Sigmoid colon (tissue), 6 donors: ENCODE measurements at regions not wholly inside any gene's neighbourhood (a gene's known extent, or its start where the extent isn't known, plus 50 kb on each side); places are given as distances from the start of the nearest gene placed in this dataset.

Experiments used
- DNase-seq: peaks from one replicate; pipeline ENCODE4 v3.0.0-alpha.2; 2019
- H3K27ac ChIP-seq, 4 donors: fragments of 200-600 bp; sonication (generic); one replicate each; pipeline ENCODE4 v1.5.1; 2016 to 2019; ENCODE audit warnings: mild to moderate bottlenecking in 1 of 4
- H3K27me3 ChIP-seq, 3 donors: fragments of 200-600 bp; sonication (generic); one replicate each; pipeline ENCODE4 v1.5.1; 2019; ENCODE audit warnings: mild to moderate bottlenecking in 1 of 3
- H3K36me3 ChIP-seq, 4 donors: fragments of 200-600 bp; sonication (generic); one replicate each; pipeline ENCODE4 v1.5.1; 2016 to 2019
- H3K4me1 ChIP-seq, 4 donors: fragments of 200-600 bp; sonication (generic); one replicate each; pipeline ENCODE4 v1.5.1; 2017 to 2019
- H3K4me3 ChIP-seq, 4 donors: fragments of 200-600 bp; sonication (generic); one replicate each; pipeline ENCODE4 v1.5.1; 2017 to 2019; ENCODE audit warnings: mild to moderate bottlenecking in 2 of 4, moderate library complexity in 1 of 4
- H3K9me3 ChIP-seq, 4 donors: fragments of 200-600 bp in 3 of 4; sonication (generic) in 3 of 4; one replicate each; pipeline versions ENCODE4 v1.5.1 to v1.6.1; 2013 to 2019
- CTCF ChIP-seq, 4 experiments: fragments of 450-650 bp in 3 of 4; fragments of 200-600 bp in 1 of 4; IDR thresholded peaks; one replicate each; pipeline ENCODE4 v1.5.1; 2016 to 2019; ENCODE audit warnings: antibody characterized with exemption in 4 of 4, mild to moderate bottlenecking in 3 of 4, moderate library complexity in 2 of 4
- EP300 ChIP-seq, 4 donors: sonication (generic); formaldehyde crosslinking; IDR thresholded peaks; one replicate each; pipeline ENCODE4 v1.6.1; 2017; ENCODE audit warnings: antibody characterized with exemption in 4 of 4
- POLR2A ChIP-seq, 2 donors: fragments of 450-650 bp; IDR thresholded peaks; one replicate each; pipeline ENCODE4 v1.6.1; 2016; ENCODE audit warnings: antibody characterized with exemption in 2 of 2, mild to moderate bottlenecking in 2 of 2, moderate library complexity in 2 of 2
- POLR2AphosphoS5 ChIP-seq, 4 donors: sonication (generic); formaldehyde crosslinking; IDR thresholded peaks; one replicate each; pipeline ENCODE4 v1.6.1; 2017; ENCODE audit warnings: antibody characterized with exemption in 4 of 4
- WGBS, 2 donors: extraction: QIAGEN DNeasy Blood & Tissue Kit; methylation state at CpG; one replicate each; pipeline ENCODE4 v1.1.7; 2013; 5-methylcytosine and 5-hydroxymethylcytosine counted together
- intact Hi-C: fragments of 100-400 bp; cut with DNase I; formaldehyde crosslinking; loops from one replicate; pipeline ENCODE4 v1.15.1; 2023
- donor health status: healthy with polysubstance abuse.
- donor health status: healthy.

DNA sequence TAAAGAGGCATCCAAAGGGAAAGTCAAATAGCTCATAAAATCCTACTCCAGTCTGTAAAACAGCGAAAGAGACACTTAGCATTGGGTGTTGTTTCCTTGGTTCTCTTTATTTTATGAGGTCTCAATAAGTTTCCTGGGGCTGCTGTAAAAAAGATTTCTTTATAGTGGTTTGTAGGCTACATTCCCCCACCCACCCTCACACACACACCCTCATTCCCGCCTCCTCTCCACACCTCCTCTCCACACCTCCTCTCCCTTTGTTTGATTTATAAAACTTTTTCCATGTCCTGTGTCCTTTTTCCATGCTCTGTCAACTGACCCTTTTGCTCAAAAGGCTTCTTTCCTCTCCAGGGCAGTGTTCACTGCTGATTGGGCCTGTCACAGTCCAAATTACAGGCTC lies 178.9 kb upstream of the SOX9 start:
- Histone ChIP-seq H3K27ac (no peak overlapping the region), H3K4me3 (no peak overlapping the region), H3K9me3 (no peaks in the 10 kb centered on the region), H3K4me1 (no peaks in the 10 kb centered on the region), H3K27me3 (no peaks in the 10 kb centered on the region), H3K36me3 (no peaks in the 10 kb centered on the region)
- intact Hi-C loops, result no loop called here
- TF ChIP-seq CTCF (IDR thresholded peaks at IDR 0.05) (no peak), EP300 (IDR thresholded peaks at IDR 0.05) (no peak), POLR2AphosphoS5 (IDR thresholded peaks at IDR 0.05) (no peak), POLR2A (IDR thresholded peaks at IDR 0.05) (no peak)
- WGBS, 2 donors, result 14 to 53% methylated on average over 2 of the region's 2 CpGs
- DNase-seq, result no peak

- H3K4me3 ChIP-seq, result no peak overlapping the region
- DNase-seq, result no peak
- intact Hi-C loops, result no loop called here
- 9% methylated on average over 3 of the region's 3 CpGs for WGBS, 2 donors
- no peaks in the 10 kb centered on the region for H3K27me3 ChIP-seq
- no peaks in the 10 kb centered on the region for H3K9me3 ChIP-seq
- H3K36me3 ChIP-seq, result no peaks in the 10 kb centered on the region
- H3K4me1 ChIP-seq, result no peaks in the 10 kb centered on the region
- no peak overlapping the region for H3K27ac ChIP-seq
- TF ChIP-seq EP300 (IDR thresholded peaks at IDR 0.05) (no peak), POLR2A (IDR thresholded peaks at IDR 0.05) (no peak), CTCF (IDR thresholded peaks at IDR 0.05) (no peak), POLR2AphosphoS5 (IDR thresholded peaks at IDR 0.05) (no peak)
These were observed 178.2 kb upstream of the SOX9 start for GRCh38 chr17:71942626-71943025.

- H3K4me1 ChIP-seq, result no peaks in the 10 kb centered on the region
- H3K36me3 ChIP-seq, result no peaks in the 10 kb centered on the region
- no peak for DNase-seq
- no peaks in the 10 kb centered on the region for H3K27me3 ChIP-seq
- no peak overlapping the region for H3K4me3 ChIP-seq
- no peaks in the 10 kb centered on the region for H3K9me3 ChIP-seq
- H3K27ac ChIP-seq, result no peak overlapping the region
- WGBS, 2 donors, result 89 to 97% methylated on average over 4 of the region's 4 CpGs
- intact Hi-C loops, result no loop called here
- TF ChIP-seq CTCF (IDR thresholded peaks at IDR 0.05), result no peak
These were observed 172.0 kb upstream of the SOX9 start for GRCh38 chr17:71948703-71949422.

DNA sequence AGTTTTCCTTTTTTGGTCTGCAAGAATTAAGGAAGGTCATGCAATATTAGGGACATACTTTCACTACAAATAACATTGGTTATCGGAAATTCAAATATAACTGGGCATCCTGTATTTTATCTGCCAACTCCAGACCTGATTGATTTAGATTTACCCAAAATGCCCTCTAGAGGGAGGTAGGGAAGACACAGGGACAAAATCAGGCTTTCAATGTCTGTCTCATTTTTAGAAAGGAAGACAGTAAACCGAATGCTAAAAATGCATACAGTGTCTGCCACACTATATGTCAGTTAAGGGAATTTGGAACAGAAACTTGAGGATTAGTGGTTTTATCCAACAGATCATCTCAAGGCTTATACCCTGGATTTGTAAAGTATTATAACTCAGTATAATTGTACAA lies 161.7 kb upstream of the SOX9 start:
- Histone ChIP-seq H3K9me3 (no peaks in the 10 kb centered on the region), H3K36me3 (no peaks in the 10 kb centered on the region), H3K4me1 (no peaks in the 10 kb centered on the region), H3K27ac (no peak overlapping the region), H3K27me3 (no peaks in the 10 kb centered on the region), H3K4me3 (no peak overlapping the region)
- no peak for TF ChIP-seq POLR2A (IDR thresholded peaks at IDR 0.05)
- no peak for TF ChIP-seq EP300 (IDR thresholded peaks at IDR 0.05)
- TF ChIP-seq CTCF (IDR thresholded peaks at IDR 0.05), result no peak
- TF ChIP-seq POLR2AphosphoS5 (IDR thresholded peaks at IDR 0.05), result no peak
- DNase-seq, result no peak
- intact Hi-C loops, result no loop called here
- 68 to 84% methylated on average over 2 of the region's 2 CpGs for whole genome bisulfite sequencing, 2 donors

- no peak overlapping the region for H3K27ac ChIP-seq
- TF ChIP-seq EP300 (IDR thresholded peaks at IDR 0.05) (no peak), POLR2AphosphoS5 (IDR thresholded peaks at IDR 0.05) (no peak), POLR2A (IDR thresholded peaks at IDR 0.05) (no peak), CTCF (IDR thresholded peaks at IDR 0.05) (no peak)
- no peak overlapping the region for H3K4me3 ChIP-seq
- H3K36me3 ChIP-seq, result no peaks in the 10 kb centered on the region
- H3K4me1 ChIP-seq, result no peaks in the 10 kb centered on the region
- no peaks in the 10 kb centered on the region for H3K27me3 ChIP-seq
- H3K9me3 ChIP-seq, result no peaks in the 10 kb centered on the region
- no peak for DNase-seq
- intact Hi-C loops, result no loop called here
These were observed 157.5 kb upstream of the SOX9 start for GRCh38 chr17:71963351-71963750.
